Cardiac muscle cell (in vitro differentiated cells and primary cell): ENCODE measurements at regions not wholly inside any gene's neighbourhood (a gene's known extent, or its start where the extent isn't known, plus 50 kb on each side); places are given as distances from the start of the nearest gene placed in this dataset.

Experiments used
- DNase-seq, 2 donors: peaks; one replicate each; pipeline versions ENCODE4 v3.0.0 to v3.0.0-alpha.2; 2010 to 2017; ENCODE audit warnings: low read depth in 1 of 2, low spot score in 1 of 2
- H3K27ac ChIP-seq: fragments of 200-600 bp; sonication (generic); 2 replicates; pipeline ENCODE4 v1.5.1; 2016
- H3K27me3 ChIP-seq: fragments of 200-600 bp; sonication (generic); 2 replicates; pipeline ENCODE4 v1.6.0; 2016; ENCODE audit warnings: control low read depth
- H3K36me3 ChIP-seq: fragments of 200-600 bp; sonication (generic); 2 replicates; pipeline ENCODE4 v1.5.1; 2016; ENCODE audit warnings: control low read depth
- H3K4me1 ChIP-seq: fragments of 200-600 bp; sonication (generic); 2 replicates; pipeline ENCODE4 v1.8.1; 2017; ENCODE audit warnings: low read depth, mild to moderate bottlenecking, mixed run types
- H3K4me3 ChIP-seq: fragments of 200-600 bp; sonication (generic); 2 replicates; pipeline ENCODE4 v1.5.1; 2016; ENCODE audit warnings: mild to moderate bottlenecking
- H3K9me3 ChIP-seq: fragments of 200-600 bp; sonication (generic); 2 replicates; pipeline ENCODE4 v1.5.1; 2017; ENCODE audit warnings: low read depth, mild to moderate bottlenecking, control low read depth
- TF ChIP-seq, protein P1 (sequence below): IDR thresholded peaks from 2 replicates; pipeline ENCODE4 v1.5.1; 2012; ENCODE audit warnings: low read depth, mild to moderate bottlenecking, low read length

DNA sequence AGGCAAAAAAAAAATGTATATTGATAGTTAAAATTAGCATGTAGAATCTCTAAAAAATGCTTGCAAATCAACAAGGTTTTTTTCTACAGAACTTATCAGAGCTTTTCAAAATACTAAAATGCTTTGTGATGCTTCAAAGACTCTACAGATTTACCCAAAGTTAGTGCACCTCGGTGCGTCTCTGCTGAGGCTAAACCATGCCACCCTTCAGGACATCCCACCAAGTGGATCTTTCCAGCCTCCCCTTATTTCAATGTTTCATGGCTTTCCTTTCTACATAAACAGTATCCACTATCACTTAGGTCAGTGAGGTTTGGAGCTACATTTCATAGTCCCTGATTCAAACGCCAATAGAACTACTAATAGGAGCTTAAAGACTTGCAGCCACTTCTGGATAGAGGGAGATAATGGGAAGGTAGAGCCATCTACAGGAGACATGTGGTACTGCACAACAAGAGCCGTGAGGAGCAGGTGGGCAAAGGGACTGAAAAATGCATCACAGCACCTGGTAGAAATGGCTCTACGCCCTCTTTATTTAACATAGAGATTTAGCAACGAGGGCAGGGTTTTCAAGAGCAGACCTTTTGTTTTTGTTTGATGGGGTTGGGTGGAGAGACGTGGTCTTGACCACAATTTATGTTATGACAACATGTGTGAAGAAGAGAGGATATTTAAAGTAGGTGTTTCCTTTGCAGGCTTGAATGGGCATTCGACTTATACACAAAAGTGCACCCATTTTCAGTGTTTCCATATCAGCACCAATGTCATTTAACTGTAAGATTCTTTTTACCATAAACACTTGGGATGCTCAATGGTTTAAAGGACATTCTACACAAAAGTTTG, 56.1 kb upstream of the SLC35G4 start:
- Histone ChIP-seq H3K4me3 (no peak overlapping the region), H3K27ac (no peak overlapping the region), H3K36me3 (no peaks in the 10 kb centered on the region), H3K27me3 (peaks cover 21% of the 10 kb centered on the region), H3K4me1 (no peaks in the 10 kb centered on the region), H3K9me3 (no peaks in the 10 kb centered on the region)
- TF ChIP-seq, protein P1, sequence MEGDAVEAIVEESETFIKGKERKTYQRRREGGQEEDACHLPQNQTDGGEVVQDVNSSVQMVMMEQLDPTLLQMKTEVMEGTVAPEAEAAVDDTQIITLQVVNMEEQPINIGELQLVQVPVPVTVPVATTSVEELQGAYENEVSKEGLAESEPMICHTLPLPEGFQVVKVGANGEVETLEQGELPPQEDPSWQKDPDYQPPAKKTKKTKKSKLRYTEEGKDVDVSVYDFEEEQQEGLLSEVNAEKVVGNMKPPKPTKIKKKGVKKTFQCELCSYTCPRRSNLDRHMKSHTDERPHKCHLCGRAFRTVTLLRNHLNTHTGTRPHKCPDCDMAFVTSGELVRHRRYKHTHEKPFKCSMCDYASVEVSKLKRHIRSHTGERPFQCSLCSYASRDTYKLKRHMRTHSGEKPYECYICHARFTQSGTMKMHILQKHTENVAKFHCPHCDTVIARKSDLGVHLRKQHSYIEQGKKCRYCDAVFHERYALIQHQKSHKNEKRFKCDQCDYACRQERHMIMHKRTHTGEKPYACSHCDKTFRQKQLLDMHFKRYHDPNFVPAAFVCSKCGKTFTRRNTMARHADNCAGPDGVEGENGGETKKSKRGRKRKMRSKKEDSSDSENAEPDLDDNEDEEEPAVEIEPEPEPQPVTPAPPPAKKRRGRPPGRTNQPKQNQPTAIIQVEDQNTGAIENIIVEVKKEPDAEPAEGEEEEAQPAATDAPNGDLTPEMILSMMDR, result peak; percentile 95
- DNase-seq, result peak; percentile 65 to 71

DNA sequence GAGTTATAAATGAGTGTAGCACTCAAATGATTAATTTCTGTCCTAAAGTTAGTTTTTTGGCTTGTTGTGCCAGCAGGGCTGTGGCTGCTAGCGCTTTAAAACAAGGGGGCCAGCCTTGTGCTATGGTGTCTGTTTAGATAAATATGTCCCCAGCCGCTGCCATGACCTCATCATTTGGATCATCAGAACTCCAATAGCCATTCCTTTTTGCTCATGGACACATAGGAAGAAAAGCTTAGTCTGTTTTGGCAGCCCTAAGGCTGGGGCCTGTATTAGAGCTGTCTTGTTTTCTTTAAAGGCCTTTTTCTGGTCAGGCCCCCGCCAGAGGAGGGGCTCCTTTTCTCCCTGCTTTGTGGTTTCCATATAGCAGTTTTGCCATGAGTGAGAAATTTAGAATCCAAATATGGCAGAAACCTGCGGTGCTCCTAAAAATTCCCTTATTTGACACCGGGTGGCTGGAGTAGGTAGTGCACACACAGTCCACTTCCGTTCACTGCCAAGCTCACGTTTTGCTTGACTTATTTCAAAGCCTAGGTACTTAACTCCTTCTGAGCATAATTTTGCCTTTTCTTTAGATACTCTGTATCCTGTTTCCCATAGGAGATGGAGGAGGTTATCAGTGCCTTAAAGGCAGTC, 60.4 kb upstream of the SLC35G4 start:
- H3K9me3 ChIP-seq, result no peaks in the 10 kb centered on the region
- no peaks in the 10 kb centered on the region for H3K4me1 ChIP-seq
- no peak overlapping the region for H3K4me3 ChIP-seq
- H3K27me3 ChIP-seq, result peaks cover 10% of the 10 kb centered on the region
- DNase-seq, result no peak
- TF ChIP-seq, protein P1, result no peak
- H3K27ac ChIP-seq, result no peak overlapping the region
- no peaks in the 10 kb centered on the region for H3K36me3 ChIP-seq

DNA sequence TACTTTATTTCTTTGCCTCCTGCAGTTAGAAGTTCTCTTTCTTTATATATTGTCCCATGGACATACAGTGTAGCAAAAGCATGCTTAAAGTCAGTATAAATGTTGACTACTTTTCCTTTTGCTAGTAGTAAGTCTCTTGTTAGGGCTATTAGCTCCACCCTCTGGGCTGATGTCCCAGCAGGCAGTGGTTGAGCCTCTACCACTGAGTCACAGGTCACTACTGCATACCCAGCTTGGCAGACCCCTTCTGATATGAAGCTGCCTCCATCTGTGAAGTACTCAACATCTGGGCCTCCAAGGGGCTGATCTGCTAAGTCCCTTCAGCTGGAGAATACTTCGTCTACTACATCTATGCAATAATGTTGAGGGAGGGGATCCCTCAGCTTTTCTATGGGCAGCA, 61.0 kb upstream of the SLC35G4 start:
- Histone ChIP-seq H3K27me3 (peaks cover 10% of the 10 kb centered on the region), H3K36me3 (no peaks in the 10 kb centered on the region), H3K27ac (no peak overlapping the region), H3K4me1 (no peaks in the 10 kb centered on the region), H3K4me3 (no peak overlapping the region), H3K9me3 (no peaks in the 10 kb centered on the region)
- TF ChIP-seq, protein P1, result no peak
- DNase-seq, result peak in 1 of 2 donors; percentile 4

DNA sequence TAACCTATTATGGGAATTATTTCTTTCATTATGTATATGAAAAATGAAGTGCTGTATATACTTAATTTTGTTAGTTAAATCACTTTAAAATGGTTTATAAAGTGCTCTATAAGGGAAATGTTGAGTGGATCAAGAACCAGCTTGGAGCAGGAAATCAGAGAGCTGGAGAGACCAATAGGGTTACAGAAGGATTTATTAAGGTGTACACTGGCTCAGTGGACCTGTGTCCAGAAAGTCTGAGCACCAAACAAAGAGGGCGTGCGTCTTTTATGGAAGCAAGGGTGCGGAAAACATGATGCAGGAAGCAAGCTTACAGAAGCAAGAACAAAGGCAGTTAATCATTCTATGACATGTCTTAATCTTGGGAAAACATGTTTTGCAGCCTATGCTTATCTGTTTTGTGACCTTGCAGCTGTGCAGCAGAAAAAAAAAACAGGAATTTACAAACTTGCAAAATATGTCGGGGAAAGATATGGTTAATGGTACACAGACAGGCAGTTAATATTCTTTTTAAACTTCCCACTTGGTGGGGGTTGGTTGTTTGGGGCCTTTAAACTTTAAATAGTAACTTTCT, 65.2 kb upstream of the SLC35G4 start:
- no peak for DNase-seq
- no peaks in the 10 kb centered on the region for H3K36me3 ChIP-seq
- H3K4me3 ChIP-seq, result no peak overlapping the region
- no peaks in the 10 kb centered on the region for H3K9me3 ChIP-seq
- no peaks in the 10 kb centered on the region for H3K27me3 ChIP-seq
- H3K4me1 ChIP-seq, result no peaks in the 10 kb centered on the region
- no peak overlapping the region for H3K27ac ChIP-seq
- TF ChIP-seq, protein P1, result no peak

DNA sequence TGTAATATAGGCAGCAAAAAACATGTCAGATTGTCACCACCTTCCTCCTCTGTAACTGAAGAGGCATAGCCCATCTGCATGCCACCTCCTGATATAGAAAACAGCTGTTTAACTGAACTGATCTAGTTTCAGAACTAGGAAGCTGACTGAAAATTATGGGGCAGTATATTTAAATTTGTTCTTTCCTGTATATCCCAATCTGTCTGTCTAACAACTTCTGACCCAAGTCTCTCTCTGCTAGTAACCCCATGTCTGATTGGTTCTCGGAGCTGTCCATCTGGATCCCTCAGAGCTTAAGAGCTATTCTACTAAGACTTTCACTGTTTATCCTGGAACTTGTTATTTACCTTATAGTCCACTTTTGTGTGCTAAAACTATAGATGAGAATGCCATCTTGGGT, 68.2 kb upstream of the SLC35G4 start:
- Histone ChIP-seq H3K9me3 (no peaks in the 10 kb centered on the region), H3K4me1 (no peaks in the 10 kb centered on the region), H3K4me3 (no peak overlapping the region), H3K36me3 (no peaks in the 10 kb centered on the region), H3K27ac (no peak overlapping the region), H3K27me3 (no peaks in the 10 kb centered on the region)
- TF ChIP-seq, protein P1, result no peak
- peak in 1 of 2 donors; percentile 17 for DNase-seq
